Fibroblast of peridontal ligament (primary cell): ENCODE measurements at regions not wholly inside any gene's neighbourhood (a gene's known extent, or its start where the extent isn't known, plus 50 kb on each side); places are given as distances from the start of the nearest gene placed in this dataset.

Source experiments
- DNase-seq: peaks from one replicate; pipeline ENCODE4 v3.0.0-alpha.2; 2010; ENCODE audit errors: extremely low read depth

GRCh38 chr2:52874466-52875106 lies 893.0 kb upstream of the CHAC2 start:
- no peak for DNase-seq

DNA sequence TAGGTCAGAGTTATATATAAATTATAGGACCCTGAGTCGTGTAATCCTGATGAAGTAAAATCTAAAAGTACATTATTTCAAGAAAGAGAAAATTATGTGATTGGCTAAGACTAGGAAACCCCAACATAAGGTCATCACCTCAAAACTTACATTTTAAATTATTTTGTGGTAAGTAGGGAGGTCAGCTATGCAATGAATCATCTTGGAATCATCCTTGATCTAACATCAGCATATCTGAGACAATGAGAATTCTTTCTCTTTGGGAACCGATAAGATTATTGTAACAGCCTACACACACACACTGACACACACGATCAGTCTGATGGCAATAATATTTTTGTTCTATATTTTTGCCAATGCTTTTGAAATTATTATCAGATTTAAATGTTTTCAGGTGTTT lies 904.8 kb upstream of the CHAC2 start:
- DNase-seq: peak; percentile 68

- no peak for DNase-seq
These were observed 906.0 kb upstream of the CHAC2 start for GRCh38 chr2:52861596-52861995.

DNA sequence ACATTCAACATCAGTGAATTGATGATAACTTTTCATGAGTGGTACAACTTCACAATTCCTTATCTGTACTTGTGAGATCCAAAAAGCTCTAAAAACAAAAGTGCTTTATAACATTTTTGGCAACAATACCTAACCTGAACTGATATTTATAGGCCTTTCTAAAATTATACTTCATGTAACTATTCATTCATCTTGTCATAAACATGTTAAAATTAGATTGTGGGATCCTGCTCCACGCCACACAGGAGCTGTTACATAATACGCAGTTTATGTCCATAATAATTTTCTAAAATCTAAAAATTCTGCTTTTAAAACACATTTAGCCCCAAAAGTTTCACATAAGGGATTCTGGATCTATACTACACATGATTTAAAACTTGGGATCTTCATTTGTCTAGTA lies 908.5 kb upstream of the CHAC2 start:
- no peak for DNase-seq

- DNase-seq: no peak
These were observed 909.9 kb upstream of the CHAC2 start for GRCh38 chr2:52857722-52858121.

GRCh38 chr2:52852006-52852405 lies 915.6 kb upstream of the CHAC2 start:
- DNase-seq: no peak

GRCh38 chr2:52844701-52845423 lies 922.7 kb upstream of the CHAC2 start:
- peak; percentile 15 for DNase-seq

- DNase-seq: no peak
These were observed 931.7 kb upstream of the CHAC2 start for GRCh38 chr2:52835909-52836308.

- no peak for DNase-seq
These were observed 936.4 kb upstream of the CHAC2 start for GRCh38 chr2:52831216-52831615.

- no peak for DNase-seq
These were observed 939.5 kb upstream of the CHAC2 start for GRCh38 chr2:52828112-52828511.

GRCh38 chr2:52821631-52822030 lies 946.0 kb upstream of the CHAC2 start:
- peak; percentile 6 for DNase-seq

DNA sequence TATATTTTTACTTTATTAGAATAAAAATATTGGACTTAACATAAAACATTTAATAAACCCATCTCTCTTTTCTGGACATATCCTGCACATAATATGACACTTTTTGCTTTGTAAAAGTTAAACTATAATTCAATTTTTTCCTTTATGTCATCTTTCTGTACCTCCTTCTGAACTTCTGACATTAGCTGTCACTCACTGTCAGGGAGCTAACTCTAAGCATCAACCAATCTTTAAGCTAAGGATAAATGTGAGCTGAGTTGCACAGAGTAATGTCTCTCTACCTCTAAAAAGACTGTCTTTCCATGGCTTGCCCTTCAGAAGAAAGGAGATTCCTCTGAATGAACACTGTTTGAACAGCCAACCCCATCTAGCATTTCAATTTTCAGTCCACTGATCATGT lies 948.6 kb upstream of the CHAC2 start:
- no peak for DNase-seq

DNA sequence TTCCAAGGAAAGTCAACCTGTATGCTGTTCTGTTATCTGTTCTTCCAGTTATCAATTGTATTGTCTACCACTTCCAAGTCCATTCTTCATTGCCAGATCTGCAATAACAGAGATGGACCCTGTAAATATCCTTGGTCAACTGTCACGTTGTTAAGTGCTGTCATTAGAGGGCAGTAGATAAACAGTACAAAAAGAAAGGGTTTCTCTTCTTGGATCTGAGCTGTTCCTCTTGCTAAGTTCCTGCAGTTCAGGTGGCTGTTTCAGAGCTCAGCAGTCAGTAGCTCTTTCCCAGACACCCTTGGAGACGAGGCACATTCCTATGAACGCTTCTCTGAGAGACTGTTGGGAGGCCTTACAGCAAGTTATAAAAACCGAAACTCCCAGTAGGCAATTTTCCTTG lies 957.1 kb upstream of the CHAC2 start:
- peak; percentile 67 for DNase-seq

- peak; percentile 18 for DNase-seq
These were observed 961.6 kb upstream of the CHAC2 start for GRCh38 chr2:52805901-52806410.

- no peak for DNase-seq
These were observed 973.0 kb upstream of the CHAC2 start for GRCh38 chr2:52794581-52794980.

GRCh38 chr2:52779446-52779845 lies 988.2 kb upstream of the CHAC2 start:
- DNase-seq: no peak

GRCh38 chr2:52776571-52776970 lies 991.0 kb upstream of the CHAC2 start:
- DNase-seq: no peak

GRCh38 chr2:52775674-52776073 lies 991.9 kb upstream of the CHAC2 start:
- DNase-seq: peak; percentile 38

- DNase-seq: no peak
These were observed 1001.9 kb upstream of the CHAC2 start for GRCh38 chr2:52765735-52766134.

GRCh38 chr2:52749764-52750163 lies 1017.8 kb upstream of the CHAC2 start:
- DNase-seq: no peak

- no peak for DNase-seq
These were observed 1022.5 kb upstream of the CHAC2 start for GRCh38 chr2:52745144-52745543.

DNA sequence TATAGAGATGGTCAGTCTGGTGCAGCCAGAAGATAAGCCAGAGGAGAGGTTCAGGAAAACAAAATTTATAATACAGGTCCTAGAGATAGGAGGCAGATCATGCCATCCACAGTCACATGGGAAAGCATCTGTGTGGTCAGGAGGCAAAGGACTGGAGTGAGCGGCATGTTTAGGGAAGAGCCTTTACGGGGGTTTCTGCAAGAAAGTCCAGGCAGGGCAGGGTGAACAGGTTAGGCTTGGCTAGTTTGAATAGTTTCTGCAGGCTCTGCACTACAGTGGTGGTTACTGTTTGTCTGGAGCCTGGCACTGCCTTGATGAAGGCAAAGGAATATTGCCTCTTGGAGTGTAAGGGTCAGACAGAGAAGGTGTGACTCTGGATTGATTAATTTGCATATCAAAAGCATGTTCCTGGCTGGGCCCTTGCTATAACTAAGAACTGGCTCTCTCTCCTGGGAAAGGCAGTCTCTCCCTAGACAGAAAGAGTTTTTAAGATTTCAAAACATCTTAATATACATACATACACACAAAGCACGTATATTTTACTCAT lies 1034.7 kb upstream of the CHAC2 start:
- no peak for DNase-seq

DNA sequence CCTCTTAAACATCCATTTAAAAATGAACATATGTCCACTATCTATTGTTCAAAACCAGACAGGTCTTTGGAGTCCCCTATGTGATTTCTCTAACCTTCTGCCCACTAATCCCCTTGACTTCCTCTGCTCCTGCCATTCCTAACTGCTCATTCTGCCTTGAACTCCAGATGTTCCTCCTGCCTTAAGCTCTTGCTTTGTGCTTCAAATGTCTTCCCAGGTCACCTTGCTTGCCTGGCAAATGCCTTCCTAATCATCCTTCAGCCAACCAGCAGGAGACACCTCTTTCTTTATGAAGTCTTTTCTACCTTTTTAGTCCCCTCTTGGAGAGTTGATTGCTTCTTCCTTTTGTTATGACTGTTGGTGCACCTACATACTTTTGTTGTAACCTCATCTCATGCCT lies 1043.0 kb upstream of the CHAC2 start:
- no peak for DNase-seq
